ENCODE measurements at regions not wholly inside any gene's neighbourhood (a gene's known extent, or its start where the extent isn't known, plus 50 kb on each side); places are given as distances from the start of the nearest gene placed in this dataset.
A peak's percentile ranks its signal among the peaks of the same experiment; 100 is the strongest.

- DNase-seq = peak in 1 of 5 donors; percentile 36
- no peaks in the 10 kb centered on the region for H3K27me3 ChIP-seq (ENCODE audit: control insufficient read depth, insufficient read depth, low read length)
- no peaks in the 10 kb centered on the region for H3K9me3 ChIP-seq (ENCODE audit: control insufficient read depth in 2 of 3, insufficient read depth in 1 of 3, low read length in 3 of 3)
- FAIRE-seq = no peak
- H3K36me3 ChIP-seq (ENCODE audit: control insufficient read depth in 2 of 3, insufficient read depth in 3 of 3, low read length in 3 of 3) = no peaks in the 10 kb centered on the region
- peaks cover 0 to 9% (median 0%) of the 10 kb centered on the region in 3 donors for H3K4me1 ChIP-seq (ENCODE audit: control insufficient read depth in 2 of 3, insufficient read depth in 2 of 3, low read depth in 1 of 3, low read length in 3 of 3)
- TF ChIP-seq CTCF (IDR thresholded peaks at IDR 0.05; ENCODE audit: borderline replicate concordance, extremely low read depth, insufficient read depth) = no peak
- H3K27ac ChIP-seq (ENCODE audit: low read depth in 2 of 2, low read length in 2 of 2) = no peak overlapping the region
- peak overlapping the region; percentile 4 to 44 (median 21) for H3K4me3 ChIP-seq (ENCODE audit: low read length in 3 of 3)
- H3K9ac ChIP-seq (ENCODE audit: low read length in 3 of 3) = peak overlapping the region in 1 of 3 donors; percentile 17
- intact Hi-C loops (cut with DNase I) = no loop called here
Measured at GRCh38 chr16:51592535-51593300, 441.6 kb upstream of the SALL1 start.

GRCh38 chr16:51592001-51592501, 441.0 kb upstream of the SALL1 start:
- H3K9me3 ChIP-seq (ENCODE audit: control insufficient read depth in 2 of 3, insufficient read depth in 1 of 3, low read length in 3 of 3) = no peaks in the 10 kb centered on the region
- H3K27ac ChIP-seq (ENCODE audit: low read depth in 2 of 2, low read length in 2 of 2) = no peak overlapping the region
- H3K4me3 ChIP-seq (ENCODE audit: low read length in 3 of 3) = peak overlapping the region; percentile 4 to 44 (median 21)
- H3K36me3 ChIP-seq (ENCODE audit: control insufficient read depth in 2 of 3, insufficient read depth in 3 of 3, low read length in 3 of 3) = no peaks in the 10 kb centered on the region
- TF ChIP-seq CTCF (IDR thresholded peaks at IDR 0.05; ENCODE audit: borderline replicate concordance, extremely low read depth, insufficient read depth) = no peak
- peak in 4 of 5 donors; percentile 84 to 97 (median 92) for DNase-seq
- no peak for FAIRE-seq
- H3K9ac ChIP-seq (ENCODE audit: low read length in 3 of 3) = peak overlapping the region in 1 of 3 donors; percentile 17
- intact Hi-C loops (cut with DNase I) = no loop called here
- peaks cover 0 to 9% (median 0%) of the 10 kb centered on the region in 3 donors for H3K4me1 ChIP-seq (ENCODE audit: control insufficient read depth in 2 of 3, insufficient read depth in 2 of 3, low read depth in 1 of 3, low read length in 3 of 3)
- H3K27me3 ChIP-seq (ENCODE audit: control insufficient read depth, insufficient read depth, low read length) = no peaks in the 10 kb centered on the region

- Histone ChIP-seq H3K4me3 (ENCODE audit: low read length in 3 of 3) (peak overlapping the region; percentile 4 to 44 (median 21)), H3K4me1 (ENCODE audit: control insufficient read depth in 2 of 3, insufficient read depth in 2 of 3, low read depth in 1 of 3, low read length in 3 of 3) (peaks cover 0 to 9% (median 0%) of the 10 kb centered on the region in 3 donors), H3K9me3 (ENCODE audit: control insufficient read depth in 2 of 3, insufficient read depth in 1 of 3, low read length in 3 of 3) (no peaks in the 10 kb centered on the region), H3K27me3 (ENCODE audit: control insufficient read depth, insufficient read depth, low read length) (no peaks in the 10 kb centered on the region), H3K9ac (ENCODE audit: low read length in 3 of 3) (no peak overlapping the region), H3K36me3 (ENCODE audit: control insufficient read depth in 2 of 3, insufficient read depth in 3 of 3, low read length in 3 of 3) (no peaks in the 10 kb centered on the region), H3K27ac (ENCODE audit: low read depth in 2 of 2, low read length in 2 of 2) (no peak overlapping the region)
- FAIRE-seq = no peak
- intact Hi-C loops (cut with DNase I) = no loop called here
- no peak for DNase-seq
- TF ChIP-seq CTCF (IDR thresholded peaks at IDR 0.05; ENCODE audit: borderline replicate concordance, extremely low read depth, insufficient read depth) = no peak
Measured at GRCh38 chr16:51591480-51591879, 440.4 kb upstream of the SALL1 start.
